ENCODE measurements at regions not wholly inside any gene's neighbourhood (a gene's known extent, or its start where the extent isn't known, plus 50 kb on each side); places are given as distances from the start of the nearest gene placed in this dataset.

GRCh38 chr16:5865236-5865635, 767.6 kb upstream of the EEF2KMT start:
- no peak for DNase-seq

- no peak for DNase-seq
Observed at GRCh38 chr16:5863071-5863606, 765.5 kb upstream of the EEF2KMT start.

DNA sequence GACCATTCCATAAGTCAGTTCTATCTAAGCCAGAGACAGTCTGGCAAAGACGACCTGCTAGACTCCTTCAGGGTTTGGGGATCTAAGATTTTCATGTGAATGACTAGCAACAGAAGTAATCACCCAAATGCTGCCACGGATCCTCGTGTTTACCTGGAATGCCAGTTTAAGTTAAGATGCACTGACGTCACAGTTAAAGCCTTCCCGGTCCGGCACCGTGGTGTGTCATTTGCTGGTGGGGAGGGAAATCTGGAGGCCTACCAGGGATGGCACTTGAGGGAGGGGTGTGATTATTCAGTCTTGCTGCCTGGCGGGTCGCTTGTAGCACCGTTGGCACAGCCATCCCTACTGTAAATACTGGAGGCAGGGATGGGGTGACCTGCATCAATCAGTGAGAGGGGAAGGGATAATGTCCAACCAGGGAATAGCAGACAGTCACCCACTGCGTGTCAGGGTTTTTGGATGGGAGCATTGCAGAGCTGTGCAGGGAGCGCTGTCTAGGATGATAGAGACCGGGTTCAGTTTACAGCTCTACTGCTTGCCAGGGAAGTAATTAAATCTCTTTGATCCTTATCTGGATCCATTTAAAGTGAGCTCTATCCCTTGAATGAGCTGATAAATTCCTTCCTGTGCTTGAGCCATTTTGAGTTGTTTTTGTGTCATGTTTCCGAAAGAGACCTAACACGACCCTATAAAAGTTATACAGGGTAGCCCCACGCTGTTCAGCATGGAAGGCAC, 764.7 kb upstream of the EEF2KMT start:
- DNase-seq = no peak

- DNase-seq = no peak
Observed at GRCh38 chr16:5861241-5861640, 763.6 kb upstream of the EEF2KMT start.

DNA sequence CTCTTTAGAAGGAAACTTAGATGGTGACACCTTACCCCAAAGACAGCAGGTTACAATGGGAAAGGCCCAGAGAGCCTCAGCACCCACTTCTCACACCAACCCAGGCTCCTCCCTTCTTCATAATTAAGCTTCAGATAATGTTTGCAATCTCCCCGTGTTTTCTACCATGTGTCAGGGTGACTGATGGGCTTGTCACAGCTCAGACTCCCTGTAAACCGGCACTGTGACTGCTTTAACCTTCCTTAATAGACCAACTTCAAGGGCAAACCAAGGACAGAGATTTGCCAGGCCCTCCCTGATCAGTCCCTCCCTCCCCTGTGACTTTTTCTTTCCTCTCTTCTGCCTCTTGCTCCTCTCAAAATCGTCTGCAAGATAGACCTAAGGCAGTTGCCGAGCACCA, 760.6 kb upstream of the EEF2KMT start:
- DNase-seq = no peak

GRCh38 chr16:5854027-5854426, 756.4 kb upstream of the EEF2KMT start:
- no peak for DNase-seq

- DNase-seq = no peak
Observed at GRCh38 chr16:5852151-5852550, 754.6 kb upstream of the EEF2KMT start.

DNA sequence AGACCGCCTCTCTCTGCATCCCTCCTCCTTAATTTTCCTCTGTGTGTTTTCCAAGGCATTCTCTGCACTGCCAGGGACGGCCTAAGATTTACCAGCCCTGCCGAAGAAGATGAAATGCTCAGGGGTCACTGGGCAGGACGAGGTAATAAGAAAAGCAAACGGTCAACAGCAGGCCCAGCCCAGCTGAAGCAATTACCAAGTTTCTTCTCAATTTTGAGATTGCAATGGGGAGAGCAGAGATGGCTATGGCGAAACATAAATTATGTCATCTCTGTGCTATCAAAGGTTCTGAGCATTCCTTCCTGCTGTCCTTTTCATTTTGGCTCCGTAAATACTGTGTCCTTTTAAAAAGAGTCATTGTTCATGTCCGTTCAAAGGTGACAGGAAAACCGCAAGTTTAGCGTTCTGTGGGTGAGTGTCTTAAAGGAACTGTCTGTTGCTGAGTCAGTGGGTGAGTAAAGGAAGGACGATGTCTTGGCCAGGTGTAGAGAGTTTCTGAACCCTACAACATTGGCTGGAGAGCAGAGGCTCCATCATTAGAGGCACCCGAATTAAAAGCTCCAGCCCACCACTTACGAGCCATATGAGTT, 753.9 kb upstream of the EEF2KMT start:
- no peak for DNase-seq

GRCh38 chr16:5850632-5851392, 753.2 kb upstream of the EEF2KMT start:
- no peak for DNase-seq

- no peak for DNase-seq
Observed at GRCh38 chr16:5845046-5845445, 747.5 kb upstream of the EEF2KMT start.

DNA sequence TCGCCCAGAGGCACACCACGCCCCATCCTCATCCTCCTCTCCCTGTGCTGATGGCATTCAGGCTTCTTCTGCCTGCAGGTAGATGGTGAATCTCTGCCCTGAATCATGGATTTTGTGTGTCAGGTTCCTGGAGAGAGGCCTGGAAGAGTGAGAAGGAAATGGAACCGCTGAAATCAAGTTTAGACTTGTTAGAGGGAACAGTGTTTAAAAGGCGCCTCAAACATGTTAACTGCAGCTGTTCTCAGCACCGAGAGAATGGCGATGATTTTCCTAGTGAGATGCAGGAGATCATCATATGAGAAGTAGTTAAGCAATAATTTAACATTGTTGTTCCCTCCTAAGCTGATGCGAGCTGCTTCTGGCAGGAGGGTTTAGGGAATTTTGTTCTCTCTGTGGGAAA, 744.4 kb upstream of the EEF2KMT start:
- DNase-seq = no peak

DNA sequence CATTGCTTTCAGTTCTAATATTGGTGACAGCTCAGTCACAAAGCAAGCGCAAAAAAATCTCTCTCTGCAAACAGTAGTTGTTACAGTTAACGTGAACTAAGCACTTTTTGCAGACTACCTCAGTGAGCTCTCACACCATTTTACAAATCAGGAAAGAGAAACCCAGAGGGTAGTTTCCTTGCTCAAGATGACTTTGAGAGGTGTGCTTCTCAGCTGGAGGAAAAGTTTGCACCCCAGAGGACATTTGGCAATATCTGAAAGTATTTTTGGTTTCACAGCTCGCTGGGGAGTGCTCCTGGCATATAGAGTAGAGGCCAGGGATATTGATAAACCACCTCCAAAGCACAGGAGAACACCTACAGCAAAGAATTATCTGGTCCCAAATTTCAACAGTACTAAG, 741.1 kb upstream of the EEF2KMT start:
- no peak for DNase-seq

- no peak for DNase-seq
Observed at GRCh38 chr16:5838071-5838470, 740.5 kb upstream of the EEF2KMT start.

DNA sequence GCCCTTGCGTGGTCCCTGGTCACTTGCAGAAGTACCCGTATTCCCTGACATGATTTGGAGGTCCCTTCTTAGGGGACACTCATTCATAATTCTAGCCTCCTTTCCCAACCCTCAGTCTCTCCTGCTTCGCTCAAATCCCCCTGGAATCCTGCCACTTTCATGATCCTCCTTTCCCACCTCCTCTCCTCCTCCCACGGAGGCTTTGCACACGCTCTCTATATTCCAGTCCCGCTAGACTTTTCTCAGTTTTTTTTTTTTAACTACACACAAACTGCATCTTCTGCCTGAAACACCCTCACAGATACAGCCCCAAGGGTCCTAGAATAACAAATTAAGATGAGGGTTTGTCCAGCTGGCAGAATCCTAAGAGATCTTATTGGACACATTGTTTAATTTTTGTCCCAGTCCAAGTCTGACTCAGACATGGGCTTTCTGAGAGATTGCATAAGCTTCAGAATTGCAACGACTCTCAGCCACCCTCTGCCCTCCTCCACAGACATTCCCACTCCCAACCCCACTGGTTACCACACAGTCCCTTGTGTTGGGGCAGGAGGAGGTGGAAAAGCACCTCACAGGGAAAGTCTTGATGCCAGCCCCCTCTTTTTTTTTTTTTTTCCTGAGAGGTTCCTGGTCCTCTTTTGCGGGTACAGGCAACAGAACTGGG, 739.5 kb upstream of the EEF2KMT start:
- DNase-seq = no peak

- no peak for DNase-seq
Observed at GRCh38 chr16:5835876-5836275, 738.3 kb upstream of the EEF2KMT start.

GRCh38 chr16:5826332-5826731, 728.7 kb upstream of the EEF2KMT start:
- no peak for DNase-seq

DNA sequence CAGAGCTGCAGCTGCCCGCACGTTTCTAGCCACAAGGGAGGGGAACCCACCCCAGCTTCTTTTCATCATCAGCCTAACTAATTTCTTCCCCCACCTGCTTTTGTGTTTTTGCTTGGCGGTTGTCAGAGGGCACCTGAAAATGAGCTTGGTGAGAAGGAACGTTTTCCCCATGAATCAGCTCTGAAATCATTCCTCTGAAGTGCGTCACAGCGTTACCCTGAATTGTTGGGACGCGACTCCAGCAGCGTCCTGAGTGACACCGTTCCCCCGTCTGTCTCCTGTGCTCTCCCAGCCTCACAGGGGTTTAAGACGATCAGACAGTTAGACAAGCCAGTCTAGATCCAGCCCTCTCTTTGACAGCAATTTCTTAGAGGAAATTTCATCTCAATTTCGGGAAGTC, 722.9 kb upstream of the EEF2KMT start:
- DNase-seq = no peak

GRCh38 chr16:5815570-5816237, 718.1 kb upstream of the EEF2KMT start:
- DNase-seq = no peak

GRCh38 chr16:5801396-5801795, 703.8 kb upstream of the EEF2KMT start:
- DNase-seq = no peak

- DNase-seq = no peak
Observed at GRCh38 chr16:5793556-5793955, 696.0 kb upstream of the EEF2KMT start.

GRCh38 chr16:5791011-5791657, 693.5 kb upstream of the EEF2KMT start:
- DNase-seq = no peak

GRCh38 chr16:5790512-5790911, 692.9 kb upstream of the EEF2KMT start:
- no peak for DNase-seq

Data from COR-L47 (cell line).